ENCODE measurements at regions not wholly inside any gene's neighbourhood (a gene's known extent, or its start where the extent isn't known, plus 50 kb on each side); places are given as distances from the start of the nearest gene placed in this dataset.

DNA sequence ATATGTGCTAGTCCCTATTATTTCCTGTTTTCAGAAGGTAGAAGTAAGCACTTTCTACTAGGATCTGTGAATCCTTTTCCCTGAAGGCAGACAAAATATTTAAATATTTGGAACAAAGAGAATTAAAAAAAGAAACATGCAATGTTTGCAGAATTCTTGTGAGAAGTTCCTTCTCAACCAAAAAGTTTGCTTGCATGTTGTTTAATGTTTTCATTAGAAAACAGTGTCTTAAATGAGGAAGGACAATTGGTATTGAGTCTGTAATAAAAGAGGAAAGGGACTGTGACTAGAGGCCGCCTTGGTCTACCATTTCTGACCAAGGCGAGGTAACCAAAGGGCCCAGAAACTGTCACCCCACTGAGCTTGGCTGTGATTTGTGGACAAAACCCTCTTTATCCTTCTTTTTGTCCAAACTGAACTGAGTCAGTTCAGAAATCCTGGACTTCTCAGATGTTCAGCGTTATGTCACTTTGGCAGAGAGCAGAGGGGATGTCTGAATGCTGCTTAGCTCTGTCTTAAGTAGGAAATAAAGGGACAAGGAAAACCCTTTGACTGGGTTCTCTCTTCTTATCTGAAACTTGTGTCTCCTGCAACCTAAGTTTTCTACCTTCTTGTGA lies 129.8 kb upstream of the CPM start:
- DNase-seq (ENCODE audit: low read depth) = no peak

DNA sequence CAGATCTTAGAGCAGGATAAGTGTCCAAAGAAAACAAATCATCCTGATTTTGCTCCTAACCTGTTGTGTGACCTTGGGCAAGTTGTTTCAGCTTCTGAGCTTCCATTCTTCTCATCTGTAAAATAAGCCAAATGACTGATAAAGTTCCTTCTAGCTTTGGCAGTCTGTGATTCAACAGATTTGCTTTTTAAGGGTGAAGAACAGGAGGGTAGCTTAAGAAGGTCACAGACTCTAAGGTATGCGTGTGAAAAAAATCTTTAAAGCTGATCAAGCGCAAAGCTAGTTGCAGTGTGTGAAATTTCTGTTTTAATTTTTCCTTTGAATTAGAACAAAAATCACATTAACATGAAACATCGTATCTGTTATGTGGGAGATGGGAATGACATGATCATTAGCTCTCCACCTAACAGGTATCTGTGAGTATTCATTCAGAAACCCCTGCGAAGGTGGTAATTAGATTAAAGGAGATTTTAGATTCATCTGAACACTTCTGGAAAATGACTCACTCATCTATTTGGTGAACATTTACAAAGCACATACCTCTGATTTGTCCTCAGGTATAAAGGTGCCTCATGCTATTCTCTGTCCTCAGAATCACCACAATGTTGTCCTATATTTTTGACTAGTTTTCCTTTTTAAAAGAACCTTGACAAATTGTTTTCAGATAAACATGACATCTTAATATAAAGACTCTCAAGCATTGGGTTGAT lies 131.9 kb upstream of the CPM start:
- DNase-seq (ENCODE audit: low read depth) = no peak

DNA sequence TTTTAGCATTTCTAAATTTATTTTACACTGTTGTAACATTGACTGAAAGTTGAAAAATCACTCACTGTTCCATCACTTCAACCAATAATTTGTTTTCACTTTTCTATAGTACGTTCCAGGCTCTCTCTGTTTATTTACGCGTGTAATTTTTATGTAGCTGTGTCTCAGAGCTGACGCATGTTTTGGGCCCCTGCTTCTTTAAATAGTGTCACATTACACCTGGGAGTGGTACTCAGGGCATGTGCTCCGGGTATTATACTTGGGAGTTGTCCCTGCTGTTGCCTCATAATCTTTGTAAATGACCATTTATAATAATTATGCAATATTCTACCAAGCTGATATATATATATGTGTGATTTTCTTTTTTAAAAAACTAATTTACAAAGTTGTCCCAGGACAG lies 132.8 kb upstream of the CPM start:
- DNase-seq (ENCODE audit: low read depth) = no peak

DNA sequence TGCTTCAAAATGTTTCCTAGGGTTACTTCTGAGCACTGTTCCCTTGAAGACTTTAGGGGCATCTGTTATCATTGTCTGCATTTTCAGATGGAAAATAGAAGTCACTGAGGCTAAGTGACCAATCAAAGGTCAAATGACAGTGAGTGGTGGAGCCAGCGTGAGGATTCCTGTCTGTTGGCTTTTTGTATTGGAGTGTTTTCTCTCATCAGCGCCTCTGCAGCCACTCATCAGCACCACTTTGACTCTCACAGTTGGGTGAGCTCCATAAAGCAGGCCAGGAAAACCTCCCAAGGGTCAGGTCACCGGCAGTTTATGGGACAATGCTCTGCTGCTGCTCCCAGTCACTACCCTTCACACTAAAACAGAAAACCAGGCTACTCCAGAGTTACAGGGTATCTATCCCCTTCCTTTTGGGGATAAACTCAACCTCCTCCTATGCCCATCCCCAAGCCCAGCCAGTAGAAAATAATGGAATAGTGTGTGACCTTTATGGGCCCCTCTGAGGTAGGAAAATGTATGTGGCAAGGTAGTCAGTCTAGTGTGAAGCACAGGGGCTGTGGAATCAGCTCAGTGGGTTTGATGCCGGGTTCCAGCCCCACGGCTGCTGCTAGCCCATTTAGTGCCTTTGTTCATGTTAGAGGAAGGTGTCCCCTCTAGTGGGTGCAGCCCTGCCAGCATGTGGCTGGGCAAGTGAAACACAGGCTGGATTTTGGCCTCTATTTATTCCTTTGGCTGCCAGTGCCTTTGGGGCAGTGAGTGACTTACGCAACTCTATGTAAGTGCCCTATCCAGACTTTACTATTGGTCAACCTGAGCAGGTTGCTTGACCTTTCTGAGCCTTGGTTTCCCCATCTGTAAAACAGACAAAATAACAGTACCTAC lies 133.8 kb upstream of the CPM start:
- DNase-seq (ENCODE audit: low read depth) = no peak

DNA sequence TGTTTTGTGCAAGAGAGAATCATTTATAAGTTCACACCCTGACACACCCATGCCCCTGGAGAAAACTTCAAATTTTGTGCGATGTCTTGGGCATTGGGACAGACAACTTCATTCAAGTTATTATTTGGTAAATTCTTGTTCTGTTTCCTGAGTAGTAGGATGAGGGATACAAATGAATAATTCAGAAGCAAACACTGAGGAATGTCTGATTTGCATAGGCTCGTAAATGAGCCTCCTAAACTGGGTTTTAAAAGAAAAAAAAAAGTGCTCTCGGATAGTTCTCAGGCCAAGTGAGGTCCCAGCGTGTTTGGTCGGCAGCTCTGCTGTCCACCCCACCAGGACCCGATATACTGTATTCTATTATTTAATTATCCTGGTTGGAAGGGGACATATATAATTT lies 134.7 kb upstream of the CPM start:
- no peak for DNase-seq (ENCODE audit: low read depth)

DNA sequence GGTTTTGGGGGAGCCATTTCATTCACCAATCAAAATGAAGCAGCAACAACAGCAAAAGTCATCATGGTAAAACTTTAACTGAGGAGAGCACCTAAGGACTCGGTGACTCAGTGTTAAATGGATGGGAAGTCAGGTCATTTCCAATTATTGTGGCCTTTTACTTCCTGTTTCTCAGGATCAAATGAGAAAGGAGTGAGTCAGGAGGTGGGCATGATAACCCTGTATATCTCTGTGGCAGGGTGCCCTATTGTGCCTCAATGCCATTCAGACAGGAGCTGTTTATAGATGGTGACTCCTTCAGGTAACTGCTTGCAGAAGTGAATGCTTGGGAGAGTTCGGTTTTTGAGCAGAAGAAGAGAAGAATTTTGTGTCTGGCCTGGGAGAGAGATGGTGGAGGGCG lies 135.5 kb upstream of the CPM start:
- DNase-seq (ENCODE audit: low read depth) = no peak

DNA sequence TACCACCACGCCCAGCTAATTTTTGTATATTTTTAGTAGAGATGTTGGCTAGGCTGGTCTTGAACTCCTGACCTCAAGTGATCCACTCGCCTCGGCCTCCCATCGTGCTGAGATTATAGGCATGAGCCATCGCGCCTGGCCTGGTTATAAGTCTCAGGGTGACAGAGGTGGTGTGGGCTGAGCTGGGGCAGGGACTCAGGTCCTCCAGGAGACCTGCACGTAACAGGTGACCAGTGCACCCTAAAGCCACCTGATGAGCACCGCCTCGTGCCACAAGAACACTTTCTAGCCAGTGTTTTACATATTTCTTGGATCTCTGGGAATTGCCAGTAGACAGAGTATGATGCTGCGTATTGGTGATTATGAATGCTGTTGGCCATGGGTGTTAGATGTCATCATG lies 136.5 kb upstream of the CPM start:
- no peak for DNase-seq (ENCODE audit: low read depth)

DNA sequence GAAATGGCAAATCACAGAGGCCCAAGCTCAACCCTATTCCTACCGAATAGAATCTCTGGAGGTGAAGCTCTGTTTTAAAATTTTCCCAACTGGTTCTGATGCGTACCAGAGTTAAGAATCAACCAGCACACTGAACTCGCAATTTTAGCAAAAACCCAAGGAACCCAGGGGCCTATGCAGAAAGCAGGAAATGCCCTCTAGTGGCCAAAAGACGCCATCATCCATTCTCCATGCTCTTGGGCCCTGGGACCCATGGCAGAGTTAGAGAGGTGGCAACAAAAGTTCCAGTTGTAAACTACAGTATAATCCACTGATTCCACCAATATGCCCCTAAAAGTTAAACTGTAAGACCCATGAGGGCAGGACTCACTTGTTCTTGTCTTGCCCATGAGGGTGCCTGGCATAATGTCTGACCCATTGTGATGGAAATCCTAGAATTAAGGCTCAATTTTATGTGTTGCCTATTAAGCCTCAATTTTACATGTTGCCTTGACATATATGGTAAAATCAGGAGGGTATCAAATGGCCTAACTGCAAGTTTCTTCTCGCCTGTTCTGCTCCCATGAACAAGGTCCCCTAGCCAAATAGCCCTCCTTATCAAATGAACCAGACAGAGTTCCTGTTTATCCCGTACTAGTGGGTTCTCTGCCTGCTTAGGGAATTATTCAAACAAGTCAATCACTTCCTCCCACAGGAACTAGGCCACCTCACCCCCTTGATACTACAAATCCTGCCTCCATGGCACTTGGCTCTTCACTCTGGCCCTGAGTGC lies 137.5 kb upstream of the CPM start:
- peak; percentile 27 for DNase-seq (ENCODE audit: low read depth)

DNA sequence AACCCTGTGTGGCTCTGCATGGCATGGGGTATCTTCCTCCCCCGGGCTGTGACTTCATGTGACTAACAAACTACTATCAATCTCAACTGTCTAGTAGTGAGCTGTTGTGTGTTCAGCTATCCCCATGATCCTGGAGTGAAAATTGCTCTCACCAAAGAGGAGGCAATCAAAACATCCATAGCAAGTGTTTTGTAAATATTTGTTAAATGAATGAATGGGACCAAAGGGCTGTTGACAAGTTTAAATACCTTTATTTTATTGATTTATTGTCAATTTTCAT lies 138.1 kb upstream of the CPM start:
- DNase-seq (ENCODE audit: low read depth) = no peak

DNA sequence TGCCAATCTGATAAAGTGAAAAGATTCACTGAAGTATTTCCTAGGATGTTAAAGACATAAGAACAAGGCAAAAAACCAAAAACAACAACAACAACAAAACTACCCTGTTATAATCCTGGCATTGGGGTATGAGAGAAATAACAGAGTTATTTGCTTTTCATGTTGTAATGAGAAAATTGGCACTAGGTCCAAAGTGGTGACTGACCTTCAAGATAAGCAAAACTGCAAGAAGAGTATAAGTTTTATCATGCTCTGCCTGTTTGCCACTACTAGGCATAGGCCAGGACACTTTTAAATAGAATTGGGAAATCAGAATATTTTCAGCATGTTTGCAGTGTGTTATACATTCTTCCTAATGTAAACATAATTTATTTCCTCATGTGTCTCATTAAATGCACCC lies 140.1 kb upstream of the CPM start:
- DNase-seq (ENCODE audit: low read depth) = no peak

DNA sequence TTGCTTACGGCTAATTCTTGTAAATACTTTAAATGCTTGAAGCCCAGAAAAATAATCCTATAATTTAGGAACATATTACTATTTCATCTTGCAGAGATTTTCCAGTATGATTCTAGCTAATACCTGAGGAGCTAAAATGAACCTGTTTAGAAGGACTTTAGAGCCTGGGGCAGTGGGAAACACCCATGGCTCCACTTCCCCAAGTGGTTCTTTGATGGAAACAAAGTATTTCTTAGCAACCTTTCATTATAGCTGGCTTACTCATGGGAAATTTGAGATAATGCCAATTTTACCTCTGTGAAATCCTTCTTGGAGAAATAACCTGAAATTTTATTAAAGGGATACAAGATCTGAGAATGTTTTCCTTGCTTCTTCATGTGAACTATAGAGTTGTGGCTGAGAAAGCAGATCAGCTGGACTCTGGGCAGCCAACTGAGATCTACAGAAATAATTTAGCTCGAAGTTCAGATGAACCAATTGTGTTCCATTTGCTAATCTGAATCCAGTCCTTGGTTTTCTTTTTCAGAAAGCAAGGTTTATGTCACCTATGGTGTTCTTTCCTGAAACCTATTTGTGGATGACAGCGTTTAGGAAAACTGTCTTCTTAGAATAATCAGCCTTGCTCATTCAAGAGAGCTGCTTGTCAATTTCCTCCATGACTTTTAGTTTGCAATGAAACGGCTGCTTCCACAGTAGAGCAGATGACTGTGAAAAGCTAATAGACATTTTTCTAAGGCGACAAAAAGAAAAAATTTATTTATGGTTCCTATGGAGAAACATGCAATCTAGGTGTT lies 141.8 kb upstream of the CPM start:
- DNase-seq (ENCODE audit: low read depth) = no peak

DNA sequence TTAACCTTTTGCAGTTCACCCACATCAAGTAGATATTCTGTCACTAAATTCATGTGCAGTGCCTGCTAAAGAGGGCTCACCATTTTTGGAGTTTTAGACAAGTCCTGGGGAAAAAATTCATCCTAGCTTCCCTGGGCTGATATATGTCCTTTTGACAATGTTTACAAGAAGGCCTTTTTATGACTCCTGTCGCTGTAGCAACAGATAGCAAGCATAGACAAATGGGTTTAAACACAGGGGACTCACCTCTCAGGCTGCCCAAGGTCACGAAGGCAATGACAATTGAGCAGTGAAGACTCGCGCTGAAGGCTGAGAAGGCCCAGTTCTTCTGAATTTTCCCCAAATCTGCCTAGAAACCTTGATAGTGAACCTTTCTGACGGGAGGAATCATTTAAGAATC lies 150.7 kb upstream of the CPM start:
- no peak for DNase-seq (ENCODE audit: low read depth)

DNA sequence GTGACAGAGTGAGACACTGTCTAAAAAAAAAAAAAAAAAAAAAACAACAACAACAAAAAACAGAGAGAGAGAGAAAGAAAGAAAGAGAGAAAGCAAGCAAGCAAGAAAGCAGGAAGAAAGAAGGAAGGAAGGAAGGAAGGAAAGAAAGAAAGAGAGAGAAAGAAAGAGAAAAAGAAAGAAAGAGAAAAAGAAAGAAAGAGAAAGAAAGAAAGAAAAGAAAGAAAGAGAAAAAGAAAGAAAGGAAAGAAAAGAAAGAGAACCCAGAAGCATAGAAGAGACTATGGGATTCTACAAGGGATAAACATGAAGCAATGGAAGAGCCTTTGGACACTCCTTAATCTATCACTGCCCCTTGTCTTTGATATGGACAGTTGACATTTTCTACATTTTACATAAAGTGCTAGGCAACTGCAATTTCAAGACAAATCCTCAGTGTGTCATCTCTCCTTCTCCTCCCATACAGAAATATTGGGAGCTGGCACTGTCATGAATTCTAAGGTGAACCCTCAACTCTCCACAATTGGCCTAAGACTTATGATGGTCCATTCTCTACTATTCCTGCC lies 151.9 kb upstream of the CPM start:
- DNase-seq (ENCODE audit: low read depth) = no peak

DNA sequence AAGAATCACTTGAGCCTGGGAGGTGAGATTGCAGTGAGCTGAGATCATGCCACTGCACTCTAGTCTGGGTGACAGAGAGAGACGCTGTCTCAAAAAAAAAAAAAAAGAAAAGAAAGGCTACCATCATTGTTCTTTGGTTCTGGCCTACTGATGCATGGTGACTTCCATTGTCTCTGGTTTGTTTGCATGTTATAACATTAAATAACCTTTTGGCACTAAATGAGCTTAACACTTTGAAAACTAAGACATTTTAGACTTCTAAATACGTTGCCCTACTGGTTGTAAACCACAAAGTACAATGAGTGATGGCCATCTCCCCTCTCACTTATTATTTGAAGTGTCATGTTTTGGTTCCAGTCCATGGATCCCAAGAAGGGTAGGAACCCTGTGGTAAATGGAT lies 152.9 kb upstream of the CPM start:
- no peak for DNase-seq (ENCODE audit: low read depth)

DNA sequence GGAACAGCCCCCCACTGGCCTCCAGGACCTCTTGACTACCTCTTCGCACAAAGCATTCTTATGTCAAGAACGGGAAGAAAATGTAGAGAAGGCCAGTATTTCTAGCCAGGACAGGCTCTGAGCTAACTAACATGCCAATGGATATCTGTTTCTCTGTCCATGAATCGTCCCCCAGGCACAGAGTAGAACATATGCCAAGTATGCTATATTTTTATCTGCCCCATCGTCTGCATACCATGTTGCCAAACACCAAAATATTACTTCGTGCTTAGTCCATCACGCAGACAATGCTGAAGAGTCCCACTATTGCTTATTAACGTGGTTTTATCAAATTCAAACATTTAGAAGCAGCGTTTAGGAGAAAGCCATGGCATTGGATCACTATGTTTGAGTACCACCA lies 151.4 kb upstream of the CPSF6 start:
- no peak for DNase-seq (ENCODE audit: low read depth)

DNA sequence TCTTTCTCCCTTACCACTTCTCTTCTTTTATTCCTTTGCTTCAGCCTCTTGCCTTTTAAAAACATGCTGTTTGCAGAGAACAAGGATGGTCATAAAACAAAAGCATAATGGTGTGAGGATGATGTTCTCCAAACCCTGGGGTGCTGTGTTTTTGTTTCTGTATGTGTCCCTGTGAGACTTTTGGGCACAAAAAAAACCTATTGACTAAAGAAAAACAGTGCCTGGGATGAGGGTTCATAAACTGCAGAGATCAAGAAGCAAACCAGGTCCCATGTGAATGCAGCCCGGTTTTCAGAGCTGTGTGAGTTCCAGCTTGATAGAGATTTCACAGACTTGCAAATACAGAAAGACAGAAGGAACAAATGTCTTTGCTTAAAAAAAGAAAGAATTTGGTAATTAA lies 148.6 kb upstream of the CPSF6 start:
- DNase-seq (ENCODE audit: low read depth) = no peak

DNA sequence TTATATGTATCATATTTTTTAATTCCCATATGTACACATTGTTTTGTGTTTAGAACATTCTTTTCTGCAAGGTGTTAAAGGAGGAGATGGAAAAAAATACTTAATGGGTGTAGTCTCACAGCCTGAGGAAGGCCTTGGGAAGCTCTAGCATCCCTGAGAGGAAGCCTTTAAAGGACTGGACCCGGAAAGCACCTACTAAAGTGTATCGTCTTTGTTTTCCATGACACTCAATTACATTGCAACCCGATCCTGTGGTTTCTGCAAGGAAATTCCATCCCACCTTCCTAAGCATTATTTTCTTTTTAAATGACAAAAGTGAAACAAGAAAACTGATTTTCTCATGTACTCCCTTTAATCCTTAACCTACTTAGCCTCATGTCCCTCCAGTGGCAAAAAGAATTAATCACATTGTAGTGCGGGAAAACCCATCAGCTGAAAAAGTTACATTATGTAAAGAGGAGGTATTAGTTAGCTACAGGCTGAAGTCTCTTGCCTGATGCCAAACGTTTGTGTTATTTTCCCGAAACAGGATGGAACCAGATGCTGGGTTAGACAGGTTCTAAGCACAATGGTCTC lies 147.8 kb upstream of the CPSF6 start:
- no peak for DNase-seq (ENCODE audit: low read depth)

DNA sequence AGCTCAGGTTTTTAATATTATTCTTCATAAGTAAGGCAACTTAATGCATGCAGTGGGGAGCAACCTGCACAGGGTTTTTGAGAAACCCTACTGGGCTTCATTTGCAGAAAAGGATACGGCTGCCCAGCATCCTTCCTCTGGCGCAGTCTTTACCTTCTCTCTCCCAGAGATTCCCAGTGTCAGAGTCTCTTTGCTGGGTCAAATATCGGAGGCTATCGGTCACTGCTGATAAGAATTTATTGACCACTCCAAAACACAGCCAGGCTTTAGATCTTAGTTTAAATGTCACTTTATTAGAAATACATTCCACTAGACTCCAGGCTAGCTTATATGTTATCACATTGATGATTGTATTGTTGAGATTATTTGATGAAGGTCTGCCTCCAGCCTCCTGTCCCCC lies 147.2 kb upstream of the CPSF6 start:
- DNase-seq (ENCODE audit: low read depth) = no peak

DNA sequence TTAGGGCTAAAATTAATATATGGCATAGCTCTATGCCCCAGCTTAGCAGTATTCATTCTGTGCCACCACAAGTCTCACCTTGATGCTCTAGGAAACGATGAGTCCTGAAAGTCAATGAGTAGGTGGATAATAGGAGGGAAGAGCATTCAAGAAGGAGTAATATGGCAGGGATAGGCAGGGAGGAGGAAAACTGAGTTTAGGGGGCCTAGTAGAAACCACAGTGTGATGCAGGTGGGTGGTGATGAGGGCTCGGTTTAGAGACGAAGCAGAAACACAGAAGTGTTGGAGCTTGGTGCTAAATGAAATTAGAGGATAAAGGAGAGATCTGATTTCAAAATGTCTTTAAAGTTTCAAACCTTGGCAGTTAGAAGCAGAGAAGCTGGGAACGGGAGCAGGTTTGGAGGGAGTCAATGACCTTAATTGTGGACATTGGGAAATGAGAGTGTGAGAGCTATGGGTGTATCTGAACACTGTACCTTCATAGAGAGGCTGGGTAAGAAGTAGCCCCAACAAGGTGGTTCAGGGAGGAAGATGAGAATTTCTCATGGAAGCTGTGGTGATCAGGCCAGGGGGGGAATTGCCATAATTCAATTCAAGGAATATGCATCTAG lies 144.7 kb upstream of the CPSF6 start:
- no peak for DNase-seq (ENCODE audit: low read depth)

DNA sequence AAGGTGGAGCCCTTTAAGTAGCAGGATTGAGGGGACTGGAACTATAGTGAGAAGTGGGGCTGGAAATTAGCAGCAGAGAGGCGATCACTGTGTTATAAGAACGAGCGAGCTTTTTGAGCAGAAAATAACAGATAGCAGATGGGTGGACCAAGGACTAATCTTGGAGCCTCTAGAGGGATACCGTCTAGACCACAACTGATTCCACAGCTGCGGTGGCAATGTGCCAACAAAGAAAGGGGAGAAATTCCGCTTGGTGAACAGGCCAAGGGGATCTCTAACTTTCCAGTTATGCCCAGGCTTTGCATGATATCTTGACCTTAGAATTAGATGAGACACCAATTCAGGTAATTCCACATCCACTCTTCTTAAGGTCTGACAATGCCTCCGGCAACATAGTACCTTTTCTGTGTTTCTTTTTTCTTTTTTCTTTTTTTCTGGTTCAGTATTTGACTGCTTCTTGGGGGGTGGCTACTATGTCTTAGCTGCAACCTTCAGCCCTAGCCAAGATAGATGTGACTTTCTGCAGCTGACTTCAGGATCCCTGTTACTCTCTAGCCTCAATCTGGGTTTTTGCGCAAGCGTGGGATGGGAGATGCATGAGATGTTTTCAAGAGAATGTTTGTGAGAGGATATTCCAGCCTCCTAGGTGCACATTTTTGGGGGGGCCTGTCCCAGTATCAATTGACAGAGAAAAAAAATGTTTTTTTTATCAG lies 143.4 kb upstream of the CPSF6 start:
- no peak for DNase-seq (ENCODE audit: low read depth)
